ENCODE measurements at regions not wholly inside any gene's neighbourhood (a gene's known extent, or its start where the extent isn't known, plus 50 kb on each side); places are given as distances from the start of the nearest gene placed in this dataset.

GRCh38 chr7:41470081-41470480, 232.8 kb downstream of the INHBA start:
- no peak for DNase-seq (ENCODE audit: low read depth)

- DNase-seq (ENCODE audit: low read depth) = no peak
These were observed 235.3 kb downstream of the INHBA start for GRCh38 chr7:41467596-41467995.

GRCh38 chr7:41466760-41467384, 236.0 kb downstream of the INHBA start:
- DNase-seq (ENCODE audit: low read depth) = no peak

GRCh38 chr7:41465571-41465970, 237.3 kb downstream of the INHBA start:
- DNase-seq (ENCODE audit: low read depth) = no peak

GRCh38 chr7:41463770-41464470, 239.0 kb downstream of the INHBA start:
- DNase-seq (ENCODE audit: low read depth) = no peak

GRCh38 chr7:41459623-41460261, 243.1 kb downstream of the INHBA start:
- peak; percentile 27 for DNase-seq (ENCODE audit: low read depth)

GRCh38 chr7:41459183-41459582, 243.7 kb downstream of the INHBA start:
- no peak for DNase-seq (ENCODE audit: low read depth)

- DNase-seq (ENCODE audit: low read depth) = no peak
These were observed 245.0 kb downstream of the INHBA start for GRCh38 chr7:41457832-41458437.

GRCh38 chr7:41451826-41452225, 251.1 kb downstream of the INHBA start:
- DNase-seq (ENCODE audit: low read depth) = peak; percentile 27

- no peak for DNase-seq (ENCODE audit: low read depth)
These were observed 253.2 kb downstream of the INHBA start for GRCh38 chr7:41449694-41450093.

- DNase-seq (ENCODE audit: low read depth) = no peak
These were observed 253.6 kb downstream of the INHBA start for GRCh38 chr7:41449286-41449685.

GRCh38 chr7:41448104-41448503, 254.8 kb downstream of the INHBA start:
- DNase-seq (ENCODE audit: low read depth) = no peak

- no peak for DNase-seq (ENCODE audit: low read depth)
These were observed 255.3 kb downstream of the INHBA start for GRCh38 chr7:41447450-41448042.

- no peak for DNase-seq (ENCODE audit: low read depth)
These were observed 256.1 kb downstream of the INHBA start for GRCh38 chr7:41446606-41447449.

GRCh38 chr7:41445946-41446345, 256.9 kb downstream of the INHBA start:
- DNase-seq (ENCODE audit: low read depth) = no peak

- no peak for DNase-seq (ENCODE audit: low read depth)
These were observed 257.5 kb downstream of the INHBA start for GRCh38 chr7:41445432-41445831.

- DNase-seq (ENCODE audit: low read depth) = no peak
These were observed 263.4 kb downstream of the INHBA start for GRCh38 chr7:41439515-41439879.

- DNase-seq (ENCODE audit: low read depth) = no peak
These were observed 264.0 kb downstream of the INHBA start for GRCh38 chr7:41438705-41439514.

- peak; percentile 76 for DNase-seq (ENCODE audit: low read depth)
These were observed 265.4 kb downstream of the INHBA start for GRCh38 chr7:41437257-41438196.
